ENCODE measurements at regions not wholly inside any gene's neighbourhood (a gene's known extent, or its start where the extent isn't known, plus 50 kb on each side); places are given as distances from the start of the nearest gene placed in this dataset.

DNA sequence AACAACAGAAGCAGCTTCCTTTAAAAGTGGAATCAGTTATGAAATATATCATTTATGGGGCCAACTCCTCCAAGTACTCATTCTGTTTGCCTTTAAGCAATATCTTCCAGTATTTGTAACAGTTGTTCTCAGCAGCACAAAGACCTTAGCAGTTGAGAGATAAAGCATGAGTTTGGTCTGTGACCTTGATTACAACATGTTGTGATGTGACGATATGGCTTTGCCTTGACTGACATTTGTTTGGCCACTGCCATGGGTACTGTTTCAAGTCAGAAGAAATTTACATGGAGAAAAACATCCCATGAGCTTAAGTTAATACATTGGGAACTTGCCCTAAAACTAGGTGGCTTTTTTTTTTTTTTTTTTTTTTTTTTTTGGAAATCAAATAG is 175.1 kb upstream of the KBTBD8 start:
- intact Hi-C loops (cut with DNase I), result loop anchor here (10.0 kb wide), 1 partner anchor 568 kb away; no protein-coding TSS in a partner anchor
- no peaks in the 10 kb centered on the region for H3K27me3 ChIP-seq
- no peak for DNase-seq
- 57 to 93% methylated on average over 1 of the region's 1 CpG for WGBS, 2 donors
- H3K4me3 ChIP-seq, result no peak overlapping the region
- H3K4me1 ChIP-seq, result no peaks in the 10 kb centered on the region
- no peak overlapping the region for H3K27ac ChIP-seq
- H3K9me3 ChIP-seq, result no peaks in the 10 kb centered on the region
- no peaks in the 10 kb centered on the region for H3K36me3 ChIP-seq
- no peak for TF ChIP-seq POLR2A (IDR thresholded peaks at IDR 0.05)
- no peak for TF ChIP-seq CTCF (IDR thresholded peaks at IDR 0.05)

DNA sequence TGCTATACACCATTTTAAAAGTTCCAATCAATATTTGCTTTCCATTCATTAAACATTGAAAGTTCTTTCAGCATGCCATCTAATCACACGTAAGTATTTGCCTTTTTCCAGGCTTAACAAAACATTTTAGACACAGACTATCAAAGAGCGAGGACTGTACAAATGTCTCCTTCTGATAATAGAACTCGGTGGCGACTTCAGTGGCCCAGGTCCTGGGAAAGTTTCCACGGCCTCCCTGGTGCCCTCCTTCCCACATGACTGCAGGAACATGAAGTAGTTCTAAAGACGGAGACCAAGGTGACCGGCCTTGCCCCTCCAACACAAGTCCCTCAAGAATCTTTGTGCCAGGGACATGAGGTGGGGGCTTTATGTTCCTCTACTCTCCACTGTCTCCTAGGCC is 174.6 kb upstream of the KBTBD8 start:
- intact Hi-C loops (cut with DNase I), result loop anchor here (10.0 kb wide), 1 partner anchor 569 kb away; no protein-coding TSS in a partner anchor
- no peak overlapping the region for H3K4me3 ChIP-seq
- no peaks in the 10 kb centered on the region for H3K4me1 ChIP-seq
- no peak for DNase-seq
- no peaks in the 10 kb centered on the region for H3K9me3 ChIP-seq
- H3K36me3 ChIP-seq, result no peaks in the 10 kb centered on the region
- no peak for TF ChIP-seq POLR2A (IDR thresholded peaks at IDR 0.05)
- TF ChIP-seq CTCF (IDR thresholded peaks at IDR 0.05), result no peak
- H3K27me3 ChIP-seq, result peaks cover 0 to 2% (median 0%) of the 10 kb centered on the region in 4 donors
- no peak overlapping the region for H3K27ac ChIP-seq
- WGBS, 2 donors, result 77 to 97% methylated on average over 6 to 7 of the region's 7 CpGs

DNA sequence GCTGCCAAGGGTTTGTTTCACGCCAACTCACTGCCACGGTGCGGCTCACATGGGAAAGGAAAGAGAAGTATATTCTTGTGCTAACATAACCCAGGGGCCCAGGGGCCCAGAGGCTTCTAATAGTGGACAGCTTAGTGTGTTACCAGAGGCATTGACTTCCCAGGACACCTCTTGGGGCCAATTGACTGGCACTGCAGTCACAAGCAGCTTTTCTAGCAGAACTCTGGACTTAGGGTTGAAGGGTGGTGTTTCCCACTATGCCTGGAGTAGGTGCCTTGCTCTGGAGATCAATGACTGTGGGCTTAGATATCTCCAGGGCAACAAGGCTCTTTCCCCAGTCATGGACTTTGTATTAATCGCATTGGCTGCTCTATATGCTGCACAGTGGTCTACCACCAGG is 172.7 kb upstream of the KBTBD8 start:
- DNase-seq, result no peak
- Histone ChIP-seq H3K4me3 (no peak overlapping the region), H3K27ac (no peak overlapping the region), H3K4me1 (no peaks in the 10 kb centered on the region), H3K9me3 (no peaks in the 10 kb centered on the region), H3K27me3 (peaks cover 0 to 13% (median 0%) of the 10 kb centered on the region in 4 donors), H3K36me3 (no peaks in the 10 kb centered on the region)
- WGBS, 2 donors, result 81 to 89% methylated on average over 2 to 4 of the region's 4 CpGs
- intact Hi-C loops (cut with DNase I), result loop anchor here (10.0 kb wide), 1 partner anchor 571 kb away; no protein-coding TSS in a partner anchor
- TF ChIP-seq CTCF (IDR thresholded peaks at IDR 0.05), result no peak
- TF ChIP-seq POLR2A (IDR thresholded peaks at IDR 0.05), result no peak

DNA sequence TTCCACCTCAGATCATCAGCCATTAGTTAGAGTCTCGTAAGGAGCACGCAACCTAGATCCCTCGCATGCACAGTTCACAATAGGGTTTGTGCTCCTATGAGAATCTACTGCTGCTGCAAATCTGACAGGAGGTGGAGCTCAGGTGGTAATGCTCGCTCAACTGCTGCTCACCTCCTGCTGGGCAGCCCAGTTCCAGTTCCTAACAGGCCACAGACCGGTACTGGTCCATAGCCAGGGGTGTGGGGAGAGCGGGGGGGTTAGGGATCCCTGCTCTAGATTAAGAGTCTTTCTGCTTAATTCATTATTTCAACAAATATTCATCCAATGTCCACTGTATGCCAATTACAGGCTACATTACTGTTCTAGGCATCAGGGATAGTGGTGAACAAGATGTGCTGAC is 170.4 kb upstream of the KBTBD8 start:
- no peak for TF ChIP-seq POLR2A (IDR thresholded peaks at IDR 0.05)
- TF ChIP-seq CTCF (IDR thresholded peaks at IDR 0.05), result no peak
- intact Hi-C loops (cut with DNase I), result loop anchor here (10.0 kb wide), 1 partner anchor 573 kb away; no protein-coding TSS in a partner anchor
- DNase-seq, result no peak
- 76 to 97% methylated on average over 3 to 5 of the region's 6 CpGs for WGBS, 2 donors
- Histone ChIP-seq H3K4me3 (no peak overlapping the region), H3K27ac (no peak overlapping the region), H3K36me3 (no peaks in the 10 kb centered on the region), H3K9me3 (no peaks in the 10 kb centered on the region), H3K4me1 (no peaks in the 10 kb centered on the region), H3K27me3 (peaks cover 0 to 13% (median 0%) of the 10 kb centered on the region in 4 donors)

DNA sequence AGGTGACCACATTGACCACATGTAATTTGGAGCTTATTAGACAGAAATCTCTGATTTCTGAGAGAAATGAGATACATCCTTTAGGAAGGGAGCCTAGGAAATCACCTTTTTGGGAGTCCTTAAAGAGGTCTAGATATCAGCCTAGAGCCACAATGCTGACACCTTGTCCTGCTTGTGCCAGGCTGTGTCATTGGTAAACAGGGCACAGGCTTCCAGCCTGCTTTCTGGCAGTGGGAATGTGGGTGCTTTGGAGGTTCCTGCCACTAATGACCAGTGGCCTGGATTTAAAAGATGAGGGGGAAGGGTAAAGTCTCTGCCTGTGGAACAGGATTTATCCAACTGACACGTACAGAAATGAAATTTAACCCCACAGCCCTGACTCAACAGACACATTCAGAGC is 169.8 kb upstream of the KBTBD8 start:
- no peak for DNase-seq
- Histone ChIP-seq H3K27ac (no peak overlapping the region), H3K27me3 (peaks cover 0 to 13% (median 0%) of the 10 kb centered on the region in 4 donors), H3K9me3 (no peaks in the 10 kb centered on the region), H3K4me1 (no peaks in the 10 kb centered on the region), H3K36me3 (no peaks in the 10 kb centered on the region), H3K4me3 (no peak overlapping the region)
- intact Hi-C loops (cut with DNase I), result loop anchor here (10.0 kb wide), 1 partner anchor 574 kb away; no protein-coding TSS in a partner anchor
- WGBS, 2 donors, result 71% methylated on average over 1 of the region's 1 CpG; no CpG with 5 or more reads in 1 of the 2 donors
- TF ChIP-seq POLR2A (IDR thresholded peaks at IDR 0.05), result no peak
- TF ChIP-seq CTCF (IDR thresholded peaks at IDR 0.05), result no peak
